Activated B cell treated with CpG ODN at 0.5 μM for 24 hours (primary cell): ENCODE measurements at regions not wholly inside any gene's neighbourhood (a gene's known extent, or its start where the extent isn't known, plus 50 kb on each side); places are given as distances from the start of the nearest gene placed in this dataset.

Experiments used
- ATAC-seq: fragments of 200-7000 bp; cut with Tn5 transposase; one replicate; pipeline ENCODE4 v1.10.0; 2021; ENCODE audit warnings: low read depth, mild to moderate bottlenecking, moderate library complexity
- CTCF ChIA-PET: fragments of 350-600 bp; sonication (Branson Sonifier 250); formaldehyde crosslinking; loops from one replicate; lab custom pipeline; 2021; ENCODE audit warnings: antibody characterized with exemption; lab: Charles Lee
- POLR2A ChIA-PET: fragments of 350-600 bp; sonication (Branson Sonifier 250); formaldehyde crosslinking; loops from one replicate; lab custom pipeline; 2021; ENCODE audit warnings: antibody characterized with exemption; lab: Charles Lee
- DNase-seq: peaks from one replicate; pipeline ENCODE4 v3.0.0; 2022
- H3K27ac Mint-ChIP-seq: one replicate; pipeline ENCODE4 v1.8.0; 2020; ENCODE audit warnings: mixed read lengths
- H3K27me3 Mint-ChIP-seq: one replicate; pipeline ENCODE4 v1.8.0; 2021; ENCODE audit warnings: mixed read lengths
- H3K36me3 Mint-ChIP-seq: one replicate; pipeline ENCODE4 v1.8.0; 2021; ENCODE audit warnings: low read depth, mixed read lengths
- H3K4me1 Mint-ChIP-seq: one replicate; pipeline ENCODE4 v1.8.0; 2021; ENCODE audit warnings: mixed read lengths
- H3K4me3 Mint-ChIP-seq: one replicate; pipeline ENCODE4 v1.8.0; 2020; ENCODE audit warnings: mild to moderate bottlenecking, mixed read lengths
- H3K9me3 Mint-ChIP-seq: one replicate; pipeline ENCODE4 v1.8.0; 2020; ENCODE audit warnings: mixed read lengths
- CTCF ChIP-seq: fragments of 200-600 bp; IDR thresholded peaks from one replicate; pipeline ENCODE4 v1.8.0; 2022; ENCODE audit warnings: antibody characterized with exemption, mild to moderate bottlenecking
- intact Hi-C: fragments of 100-400 bp; cut with micrococcal nuclease; formaldehyde crosslinking; loops from one replicate; pipeline ENCODE4 v1.15.1; 2024

DNA sequence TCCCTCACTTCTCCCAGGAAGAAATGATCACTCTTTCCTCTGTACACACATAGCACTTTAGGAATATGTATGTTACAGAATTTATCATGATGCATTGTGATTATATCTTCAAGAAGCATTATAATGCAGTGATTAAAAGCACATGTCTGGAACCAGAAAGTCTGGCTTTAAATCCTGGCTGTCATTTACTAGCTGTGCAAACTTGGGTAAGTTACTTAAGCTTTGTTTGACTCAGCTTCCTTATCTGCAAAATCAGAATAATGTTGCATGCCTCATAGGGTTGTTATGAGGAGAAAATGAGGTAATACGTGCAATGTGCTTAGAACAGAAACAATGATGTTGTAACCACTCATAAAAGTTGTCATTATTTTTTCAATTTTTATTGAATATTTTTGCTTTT lies 156.3 kb upstream of the ZKSCAN2 start:
- ChIA-PET POLR2A (no interaction called here), CTCF (no interaction called here)
- Mint-ChIP-seq H3K27me3 (no peaks in the 10 kb centered on the region), H3K4me1 (no peaks in the 10 kb centered on the region), H3K9me3 (no peaks in the 10 kb centered on the region), H3K27ac (no peak overlapping the region), H3K4me3 (no peak overlapping the region), H3K36me3 (no peaks in the 10 kb centered on the region)
- TF ChIP-seq CTCF, result no peak
- DNase-seq (no peak), ATAC-seq (no peak)
- intact Hi-C loops, result no loop called here

DNA sequence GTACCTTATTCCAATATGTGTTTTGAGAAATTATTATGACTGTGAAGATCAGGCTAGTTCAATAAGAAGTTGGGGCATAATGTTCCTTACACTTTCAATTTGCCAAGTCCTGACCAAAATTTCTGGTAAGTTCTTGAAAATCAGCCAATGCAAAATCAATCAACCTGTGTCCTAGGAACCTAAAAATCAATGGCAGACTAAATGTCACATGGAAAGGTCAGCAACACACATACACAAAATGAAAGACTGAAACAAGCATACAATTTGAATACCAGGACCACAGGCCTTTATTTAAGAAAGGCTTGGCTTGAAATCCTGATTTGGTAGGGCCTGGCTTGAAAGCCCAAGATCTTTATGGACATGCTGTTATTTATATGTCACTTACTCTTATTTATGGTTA lies 155.5 kb upstream of the ZKSCAN2 start:
- Mint-ChIP-seq H3K27ac (no peak overlapping the region), H3K4me1 (no peaks in the 10 kb centered on the region), H3K9me3 (no peaks in the 10 kb centered on the region), H3K27me3 (no peaks in the 10 kb centered on the region), H3K4me3 (no peak overlapping the region), H3K36me3 (no peaks in the 10 kb centered on the region)
- DNase-seq (no peak), ATAC-seq (no peak)
- ChIA-PET CTCF (no interaction called here), POLR2A (no interaction called here)
- intact Hi-C loops, result no loop called here
- TF ChIP-seq CTCF, result no peak

GRCh38 chr16:25411396-25412081 lies 153.9 kb upstream of the ZKSCAN2 start:
- no peak for ATAC-seq
- Mint-ChIP-seq H3K4me3 (no peak overlapping the region), H3K9me3 (no peaks in the 10 kb centered on the region), H3K27ac (no peak overlapping the region), H3K36me3 (no peaks in the 10 kb centered on the region), H3K27me3 (peaks cover 3% of the 10 kb centered on the region), H3K4me1 (no peaks in the 10 kb centered on the region)
- CTCF ChIA-PET, result no interaction called here
- TF ChIP-seq CTCF, result no peak
- POLR2A ChIA-PET, result no interaction called here
- no peak for DNase-seq
- intact Hi-C loops, result no loop called here

DNA sequence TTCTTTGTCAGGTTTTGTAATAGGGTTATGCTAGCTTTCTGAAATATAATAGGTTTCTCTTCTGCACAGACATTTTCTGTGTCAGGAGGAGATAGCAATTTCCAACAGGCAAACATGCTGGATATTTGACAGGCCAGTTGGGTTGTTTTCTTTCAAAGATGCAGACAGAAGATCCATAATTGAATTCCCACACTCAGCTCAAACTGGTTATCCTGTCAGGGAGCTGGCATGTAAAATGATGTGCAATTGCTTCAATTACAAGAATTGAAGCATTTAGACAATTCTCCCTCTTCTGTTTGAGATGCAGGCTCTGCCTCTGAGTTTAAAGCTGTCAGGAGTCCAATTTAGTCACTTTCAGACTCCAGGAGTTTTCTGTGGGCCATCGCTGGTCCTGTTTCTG lies 146.2 kb upstream of the ZKSCAN2 start:
- no peak for DNase-seq
- POLR2A ChIA-PET, result no interaction called here
- CTCF ChIA-PET, result no interaction called here
- no peak for TF ChIP-seq CTCF
- peaks cover 3% of the 10 kb centered on the region for H3K27me3 Mint-ChIP-seq
- intact Hi-C loops, result no loop called here
- no peak overlapping the region for H3K4me3 Mint-ChIP-seq
- H3K36me3 Mint-ChIP-seq, result no peaks in the 10 kb centered on the region
- H3K9me3 Mint-ChIP-seq, result peaks cover 6% of the 10 kb centered on the region
- H3K4me1 Mint-ChIP-seq, result no peaks in the 10 kb centered on the region
- H3K27ac Mint-ChIP-seq, result no peak overlapping the region
- no peak for ATAC-seq

GRCh38 chr16:25395528-25395927 lies 137.9 kb upstream of the ZKSCAN2 start:
- ChIA-PET CTCF (no interaction called here), POLR2A (no interaction called here)
- Mint-ChIP-seq H3K36me3 (no peaks in the 10 kb centered on the region), H3K9me3 (peaks cover 23% of the 10 kb centered on the region), H3K4me1 (no peaks in the 10 kb centered on the region), H3K4me3 (no peak overlapping the region), H3K27me3 (peaks cover 6% of the 10 kb centered on the region), H3K27ac (no peak overlapping the region)
- DNase-seq, result no peak
- no peak for TF ChIP-seq CTCF
- no peak for ATAC-seq
- intact Hi-C loops, result no loop called here
